ENCODE measurements at regions not wholly inside any gene's neighbourhood (a gene's known extent, or its start where the extent isn't known, plus 50 kb on each side); places are given as distances from the start of the nearest gene placed in this dataset.

GRCh38 chr10:33523236-33523792 is 188.8 kb upstream of the NRP1 start:
- DNase-seq (no peak), ATAC-seq (no peak)
- intact Hi-C loops (cut with DNase I) = no loop called here

GRCh38 chr10:33521904-33522303 is 187.4 kb upstream of the NRP1 start:
- ATAC-seq = no peak
- intact Hi-C loops (cut with DNase I) = no loop called here

DNA sequence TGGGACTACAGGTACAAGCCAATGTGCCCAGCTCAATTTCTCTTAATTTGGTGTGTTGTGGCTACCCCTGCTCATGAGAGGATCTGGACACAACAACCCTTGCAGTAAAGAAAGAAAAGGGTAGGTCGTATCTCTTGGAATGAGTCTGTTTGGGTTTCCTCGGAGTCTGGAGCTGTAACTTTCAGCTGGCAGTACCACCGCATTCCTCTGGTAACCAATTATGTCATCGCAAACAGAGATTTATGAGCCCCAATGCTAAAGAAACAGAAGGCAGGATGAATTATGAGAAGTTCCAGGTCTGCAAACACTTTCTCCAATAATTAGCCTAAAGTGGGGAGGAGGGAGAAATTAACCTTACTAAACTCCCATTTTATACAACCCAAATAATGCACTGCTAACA is 186.6 kb upstream of the NRP1 start:
- intact Hi-C loops (cut with DNase I) = no loop called here
- DNase-seq (no peak), ATAC-seq (no peak)

More at GRCh38 chr10:33521904-33522303, 187.4 kb upstream of the NRP1 start:
- no peak for DNase-seq

DNA sequence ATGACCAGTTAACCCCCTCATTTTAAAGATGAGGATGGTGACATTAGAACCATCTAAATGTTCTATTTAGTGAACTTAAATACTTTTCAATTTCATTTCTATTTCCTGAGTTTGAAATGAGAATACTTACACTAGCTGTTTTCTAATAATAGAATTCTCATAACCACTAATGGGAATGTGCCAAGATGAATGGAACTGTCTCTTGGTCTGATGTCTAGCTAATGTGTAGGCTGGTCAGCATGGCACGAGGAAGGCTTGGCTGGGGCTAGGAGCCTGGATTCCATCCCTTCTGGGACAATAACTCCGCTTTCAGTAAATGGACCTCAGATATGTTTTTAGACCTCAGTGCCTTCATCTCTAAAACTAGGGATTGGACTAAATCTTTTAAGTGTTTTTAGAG is 185.8 kb upstream of the NRP1 start:
- no peak for DNase-seq
- peak in 1 of 2 donors; percentile 29 for ATAC-seq
- intact Hi-C loops (cut with DNase I) = no loop called here

DNA sequence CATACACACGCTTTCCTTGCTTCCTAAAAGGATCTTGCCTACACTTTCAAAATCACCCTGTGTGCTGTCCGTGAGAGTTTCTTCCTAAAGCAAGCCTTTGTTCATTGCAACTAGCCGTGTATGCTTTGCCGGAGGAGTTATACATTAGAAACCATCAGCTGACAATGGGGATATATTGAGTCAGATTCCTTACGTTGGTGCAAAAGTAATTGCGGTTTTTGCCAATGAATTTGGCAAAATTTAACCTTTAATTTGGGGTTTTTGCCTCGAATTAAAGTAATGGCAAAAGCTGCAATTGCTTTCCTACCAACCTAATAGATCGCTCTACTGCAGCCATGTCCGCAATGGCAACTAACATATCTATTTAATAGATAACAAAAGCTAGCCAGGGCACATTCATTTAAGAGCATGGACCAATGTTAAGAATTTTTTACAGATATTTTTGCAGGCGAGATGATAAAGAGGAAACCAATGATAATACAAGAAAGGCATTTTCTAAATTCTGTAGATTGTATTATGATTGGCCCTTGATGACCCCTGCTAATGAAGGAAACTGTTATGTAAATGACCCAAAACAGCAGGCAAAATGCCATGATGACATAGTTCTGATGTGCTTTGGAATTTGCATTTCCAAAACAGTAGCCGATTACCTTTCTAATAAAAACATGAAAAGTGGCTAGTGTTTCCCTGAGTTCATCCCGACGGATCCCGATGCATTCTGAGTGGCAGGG is 184.8 kb upstream of the NRP1 start:
- intact Hi-C loops (cut with DNase I) = no loop called here
- ATAC-seq (no peak), DNase-seq (no peak)

DNA sequence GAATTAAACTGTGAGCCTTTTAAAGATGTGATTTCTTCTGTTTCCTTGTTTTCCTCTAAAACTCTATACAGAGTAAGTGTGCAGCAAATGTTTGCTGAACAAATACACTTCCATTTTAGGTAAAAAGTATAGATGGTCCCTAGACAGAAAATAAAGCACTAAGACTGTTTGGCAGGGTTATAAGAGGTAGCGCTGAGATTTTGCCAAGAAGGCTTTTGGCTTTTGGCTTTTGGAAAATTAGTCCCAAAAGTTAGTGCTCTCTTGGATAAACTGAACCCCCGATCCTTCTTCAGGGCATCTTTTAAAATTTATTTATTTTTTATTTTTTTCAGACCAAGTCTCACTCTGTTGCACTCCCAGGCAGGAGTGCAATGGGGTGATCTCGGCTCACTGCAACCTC is 175.7 kb upstream of the NRP1 start:
- intact Hi-C loops (cut with DNase I) = no loop called here
- no peak for ATAC-seq
- no peak for DNase-seq

DNA sequence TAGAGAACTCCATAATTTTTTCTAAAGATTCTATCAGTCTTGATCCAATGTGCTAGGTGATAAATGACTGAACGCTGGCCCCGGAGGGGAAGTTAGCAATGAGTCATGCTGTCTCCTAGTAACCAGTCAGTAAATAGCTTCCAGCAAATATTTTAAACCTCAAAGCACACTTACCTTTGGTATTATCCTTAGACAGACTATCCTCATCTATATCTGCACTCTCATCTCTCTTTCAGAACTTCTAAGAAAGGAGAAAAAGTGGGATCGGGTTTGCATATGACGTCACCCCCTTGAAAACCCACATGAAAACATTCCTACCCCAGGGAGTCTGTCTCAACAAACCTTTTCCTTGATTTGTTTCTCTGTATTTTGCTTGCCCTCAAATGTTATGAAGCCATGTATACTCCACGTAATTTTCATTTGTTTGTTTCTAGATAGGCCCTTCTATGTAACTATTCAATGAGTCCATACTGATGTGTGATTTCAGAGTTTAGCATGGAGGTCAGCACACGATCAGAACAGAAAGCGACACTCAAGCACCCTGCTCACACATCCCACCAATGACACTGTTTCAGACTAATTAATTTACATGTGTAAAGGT is 174.9 kb upstream of the NRP1 start:
- intact Hi-C loops (cut with DNase I) = no loop called here
- ATAC-seq (peak; percentile 53 to 97), DNase-seq (peak; percentile 50)

DNA sequence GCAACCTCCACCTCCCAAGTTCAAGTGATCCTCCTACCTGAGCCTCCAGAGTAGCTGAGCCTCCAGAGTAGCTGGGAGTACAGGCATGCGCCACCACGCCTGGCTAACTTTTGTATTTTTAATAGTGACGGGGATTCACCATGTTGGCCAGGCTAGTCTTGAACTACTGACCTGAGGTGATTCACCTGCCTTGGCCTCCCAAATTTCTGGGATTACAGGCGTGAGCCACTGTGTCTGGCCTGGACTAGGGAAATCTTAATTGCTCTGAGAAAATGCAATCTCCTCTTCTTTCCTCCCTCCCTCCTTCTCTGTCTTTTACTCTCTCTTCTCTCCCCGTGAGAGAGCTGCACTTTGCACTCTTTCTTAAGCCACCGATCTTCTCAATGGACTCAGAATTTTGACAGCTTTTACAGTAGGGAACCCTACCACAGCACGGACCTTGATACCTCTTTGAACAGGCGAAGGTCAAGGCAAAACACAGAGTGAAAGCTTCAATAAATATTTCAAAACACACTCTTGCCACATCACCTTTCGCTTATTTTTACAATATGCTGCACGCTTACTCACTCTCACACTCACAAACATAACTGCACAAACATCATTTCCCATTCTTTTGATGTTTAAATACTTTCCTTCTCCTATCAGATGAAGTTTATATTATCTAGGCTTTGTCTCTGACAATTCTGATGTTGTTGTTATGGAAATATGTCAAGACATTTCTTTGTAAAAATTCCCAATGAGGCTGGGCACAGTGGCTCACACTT is 173.4 kb upstream of the NRP1 start:
- intact Hi-C loops (cut with DNase I) = no loop called here
- no peak for ATAC-seq

DNA sequence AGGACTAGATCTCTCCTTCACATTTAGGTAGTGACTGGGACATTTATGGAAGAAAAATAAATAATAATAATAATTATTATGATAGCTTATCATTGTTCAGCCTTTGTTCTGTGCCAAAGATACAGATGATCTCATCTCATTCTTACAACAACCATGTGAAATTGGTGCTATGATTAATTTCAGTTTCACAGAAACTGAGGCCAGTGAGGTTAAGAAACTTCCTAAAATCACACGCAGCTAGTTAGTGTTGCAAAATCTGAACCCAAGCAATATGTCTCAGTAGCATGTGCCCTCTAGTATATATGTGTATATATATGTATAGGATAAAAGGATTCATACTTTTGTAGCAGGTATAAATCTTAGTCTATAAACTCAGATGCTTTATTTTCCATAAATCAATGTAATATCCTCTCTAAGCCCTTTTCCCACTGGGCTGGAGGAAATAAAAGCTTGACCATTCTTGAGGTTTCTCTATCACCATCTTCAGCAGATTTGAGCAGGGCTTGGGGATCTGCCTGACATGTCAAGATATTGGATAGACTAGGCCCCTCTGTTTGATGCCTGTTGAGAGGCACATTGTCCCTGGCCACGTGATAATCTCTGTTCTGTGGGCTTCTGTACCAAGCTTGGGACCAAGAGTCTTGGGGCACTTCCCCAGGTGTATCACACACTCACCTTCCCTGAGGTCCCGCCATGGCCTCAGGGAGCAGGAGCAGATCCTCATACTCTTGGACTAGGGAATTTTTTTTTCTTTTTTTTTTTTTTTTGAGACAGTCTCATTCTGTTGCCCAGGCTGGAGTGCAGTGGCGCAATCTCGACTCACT is 172.6 kb upstream of the NRP1 start:
- no peak for DNase-seq
- intact Hi-C loops (cut with DNase I) = no loop called here
- no peak for ATAC-seq

More for the DNA sequence above, 173.4 kb upstream of the NRP1 start:
- DNase-seq = no peak

GRCh38 chr10:33506391-33506790 is 171.9 kb upstream of the NRP1 start:
- ATAC-seq = no peak
- intact Hi-C loops (cut with DNase I) = no loop called here
- no peak for DNase-seq

DNA sequence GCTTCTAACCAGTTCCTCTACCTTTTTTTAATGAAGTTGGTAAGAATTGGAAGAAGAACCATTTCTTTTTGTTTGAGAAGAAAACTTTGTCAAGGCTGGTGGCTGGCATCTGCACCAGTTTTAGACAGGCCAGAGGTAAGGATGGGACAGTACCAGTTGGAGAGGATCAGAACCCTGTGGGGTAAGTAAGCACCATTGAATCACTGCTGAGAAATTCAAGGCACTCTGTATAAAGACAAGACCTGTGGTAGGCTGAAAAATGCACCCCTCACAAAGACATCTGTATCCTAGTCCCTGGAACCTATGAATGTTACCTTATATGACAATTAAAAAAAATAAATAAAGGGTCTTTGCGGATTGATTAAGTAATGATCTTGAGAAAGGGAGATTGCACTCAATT is 166.7 kb upstream of the NRP1 start:
- DNase-seq = no peak
- ATAC-seq = no peak
- intact Hi-C loops (cut with DNase I) = no loop called here

DNA sequence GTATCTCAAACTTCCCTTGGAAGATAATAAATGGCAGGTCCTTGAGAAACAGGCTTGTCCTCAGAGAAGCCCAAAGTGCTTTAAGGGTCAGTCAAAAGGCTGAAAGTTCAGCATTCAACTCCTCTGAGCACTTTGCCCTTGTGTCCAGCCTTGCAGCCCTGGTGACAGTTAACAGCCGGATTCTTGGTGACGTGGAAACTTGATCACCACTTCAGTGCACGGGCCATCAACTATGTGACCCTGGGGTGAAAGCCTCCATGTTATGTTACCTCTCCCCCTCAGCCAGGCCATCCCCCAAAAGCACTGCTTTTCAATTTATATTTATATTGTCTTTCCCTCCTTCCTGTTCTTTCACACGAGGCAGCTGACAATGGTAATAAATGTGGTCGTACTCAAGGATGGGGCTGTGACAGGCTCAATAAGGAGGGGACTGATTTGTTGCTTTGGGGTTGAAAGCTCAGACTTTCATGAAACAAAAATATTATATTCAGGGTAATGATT is 164.0 kb upstream of the NRP1 start:
- DNase-seq (no peak), ATAC-seq (no peak)
- intact Hi-C loops (cut with DNase I) = no loop called here

- intact Hi-C loops (cut with DNase I) = no loop called here
- no peak for ATAC-seq
Observed at GRCh38 chr10:33497338-33497737, 162.9 kb upstream of the NRP1 start.

DNA sequence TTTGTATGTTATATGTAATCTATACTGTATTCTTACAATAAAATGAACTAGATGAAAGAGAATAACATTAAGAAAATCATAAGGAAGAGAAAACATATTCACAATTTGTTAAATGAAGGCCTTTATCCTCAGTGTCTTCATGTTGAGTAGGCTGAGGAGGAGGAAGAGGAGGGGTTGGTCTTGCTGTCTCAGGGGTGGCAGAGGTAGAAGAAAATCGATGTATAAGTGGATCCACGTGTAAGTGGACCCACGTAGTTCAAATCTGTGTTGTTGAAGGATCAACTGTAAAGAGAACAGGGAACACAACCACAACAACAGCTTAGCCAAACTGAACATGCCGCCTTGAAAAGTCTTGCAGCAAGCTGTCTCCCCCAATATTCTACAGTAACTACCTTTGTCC is 161.6 kb upstream of the NRP1 start:
- intact Hi-C loops (cut with DNase I) = no loop called here
- no peak for DNase-seq
- ATAC-seq = no peak

More at GRCh38 chr10:33497338-33497737, 162.9 kb upstream of the NRP1 start:
- no peak for DNase-seq

GRCh38 chr10:33494694-33495265 is 160.3 kb upstream of the NRP1 start:
- DNase-seq (no peak), ATAC-seq (peak in 1 of 2 donors; percentile 30)
- intact Hi-C loops (cut with DNase I) = no loop called here

DNA sequence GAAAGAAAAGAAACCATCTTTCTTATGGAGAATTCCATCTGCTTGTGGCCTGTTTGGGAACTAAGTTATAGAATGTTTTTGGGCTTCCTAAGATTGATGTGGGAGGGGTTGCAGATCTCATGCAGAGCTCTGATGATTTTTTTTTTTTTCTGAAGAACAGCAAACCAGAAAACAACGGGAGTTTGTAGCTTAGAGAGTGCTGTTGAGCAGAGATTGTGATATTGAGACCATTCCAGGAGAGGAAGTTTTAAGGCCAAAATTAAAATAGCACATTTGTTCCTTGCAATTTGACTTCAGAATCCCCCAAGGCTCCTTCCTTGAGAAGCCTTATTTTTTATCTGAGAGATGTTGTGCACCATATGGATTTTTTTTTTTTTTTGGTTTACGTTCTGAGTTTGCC is 159.5 kb upstream of the NRP1 start:
- DNase-seq = no peak
- intact Hi-C loops (cut with DNase I) = no loop called here
- ATAC-seq = no peak

GRCh38 chr10:33493497-33493896 is 159.0 kb upstream of the NRP1 start:
- no peak for ATAC-seq
- no peak for DNase-seq
- intact Hi-C loops (cut with DNase I) = no loop called here

- DNase-seq (no peak), ATAC-seq (no peak)
- intact Hi-C loops (cut with DNase I) = no loop called here
Observed at GRCh38 chr10:33492701-33493345, 158.4 kb upstream of the NRP1 start.
